ENCODE measurements at regions not wholly inside any gene's neighbourhood (a gene's known extent, or its start where the extent isn't known, plus 50 kb on each side); places are given as distances from the start of the nearest gene placed in this dataset.

GRCh38 chr14:61212546-61212945, 68.6 kb downstream of the TMEM30B start:
- TF ChIP-seq JUND (IDR thresholded peaks at IDR 0.05; ENCODE audit: low read depth) = no peak
- in situ Hi-C loops (cut with HindIII; ENCODE audit: low pct_unique_long_range_greater_than_20kb, low sequenced_read_pairs) = no loop called here
- no peak for DNase-seq (ENCODE audit: low read depth in 1 of 2, low spot score in 1 of 2)

GRCh38 chr14:61211476-61212255, 69.5 kb downstream of the TMEM30B start:
- no peak for DNase-seq (ENCODE audit: low read depth in 1 of 2, low spot score in 1 of 2)
- in situ Hi-C loops (cut with HindIII; ENCODE audit: low pct_unique_long_range_greater_than_20kb, low sequenced_read_pairs) = no loop called here
- no peak for TF ChIP-seq JUND (IDR thresholded peaks at IDR 0.05; ENCODE audit: low read depth)

- no peak for TF ChIP-seq JUND (IDR thresholded peaks at IDR 0.05; ENCODE audit: low read depth)
- in situ Hi-C loops (cut with HindIII; ENCODE audit: low pct_unique_long_range_greater_than_20kb, low sequenced_read_pairs) = no loop called here
- no peak for DNase-seq (ENCODE audit: low read depth in 1 of 2, low spot score in 1 of 2)
Measured at GRCh38 chr14:61203081-61203753, 77.9 kb downstream of the TMEM30B start.

GRCh38 chr14:61202124-61202523, 79.0 kb downstream of the TMEM30B start:
- in situ Hi-C loops (cut with HindIII; ENCODE audit: low pct_unique_long_range_greater_than_20kb, low sequenced_read_pairs) = no loop called here

GRCh38 chr14:61201171-61201570, 80.0 kb downstream of the TMEM30B start:
- no peak for TF ChIP-seq JUND (IDR thresholded peaks at IDR 0.05; ENCODE audit: low read depth)
- in situ Hi-C loops (cut with HindIII; ENCODE audit: low pct_unique_long_range_greater_than_20kb, low sequenced_read_pairs) = no loop called here
- DNase-seq (ENCODE audit: low read depth in 1 of 2, low spot score in 1 of 2) = no peak

More at GRCh38 chr14:61202124-61202523, 79.0 kb downstream of the TMEM30B start:
- no peak for DNase-seq (ENCODE audit: low read depth in 1 of 2, low spot score in 1 of 2)
- no peak for TF ChIP-seq JUND (IDR thresholded peaks at IDR 0.05; ENCODE audit: low read depth)

- in situ Hi-C loops (cut with HindIII; ENCODE audit: low pct_unique_long_range_greater_than_20kb, low sequenced_read_pairs) = no loop called here
- TF ChIP-seq JUND (IDR thresholded peaks at IDR 0.05; ENCODE audit: low read depth) = no peak
- no peak for DNase-seq (ENCODE audit: low read depth in 1 of 2, low spot score in 1 of 2)
Measured at GRCh38 chr14:61197416-61197815, 83.7 kb downstream of the TMEM30B start.

GRCh38 chr14:61196792-61197191, 84.3 kb downstream of the TMEM30B start:
- peak; percentile 33 to 62 for DNase-seq (ENCODE audit: low read depth in 1 of 2, low spot score in 1 of 2)
- no peak for TF ChIP-seq JUND (IDR thresholded peaks at IDR 0.05; ENCODE audit: low read depth)
- in situ Hi-C loops (cut with HindIII; ENCODE audit: low pct_unique_long_range_greater_than_20kb, low sequenced_read_pairs) = no loop called here

- peak in 1 of 2 experiments; percentile 35 for DNase-seq (ENCODE audit: low read depth in 1 of 2, low spot score in 1 of 2)
- no peak for TF ChIP-seq JUND (IDR thresholded peaks at IDR 0.05; ENCODE audit: low read depth)
- in situ Hi-C loops (cut with HindIII; ENCODE audit: low pct_unique_long_range_greater_than_20kb, low sequenced_read_pairs) = no loop called here
Measured at GRCh38 chr14:61196034-61196433, 85.1 kb downstream of the TMEM30B start.

- no peak for DNase-seq (ENCODE audit: low read depth in 1 of 2, low spot score in 1 of 2)
- in situ Hi-C loops (cut with HindIII; ENCODE audit: low pct_unique_long_range_greater_than_20kb, low sequenced_read_pairs) = no loop called here
Measured at GRCh38 chr14:61193476-61193875, 87.7 kb downstream of the TMEM30B start.

GRCh38 chr14:61192989-61193388, 88.1 kb downstream of the TMEM30B start:
- in situ Hi-C loops (cut with HindIII; ENCODE audit: low pct_unique_long_range_greater_than_20kb, low sequenced_read_pairs) = no loop called here
- no peak for DNase-seq (ENCODE audit: low read depth in 1 of 2, low spot score in 1 of 2)
- TF ChIP-seq JUND (IDR thresholded peaks at IDR 0.05; ENCODE audit: low read depth) = no peak

More at GRCh38 chr14:61193476-61193875, 87.7 kb downstream of the TMEM30B start:
- no peak for TF ChIP-seq JUND (IDR thresholded peaks at IDR 0.05; ENCODE audit: low read depth)

- TF ChIP-seq JUND (IDR thresholded peaks at IDR 0.05; ENCODE audit: low read depth) = no peak
- no peak for DNase-seq (ENCODE audit: low read depth in 1 of 2, low spot score in 1 of 2)
- in situ Hi-C loops (cut with HindIII; ENCODE audit: low pct_unique_long_range_greater_than_20kb, low sequenced_read_pairs) = no loop called here
Measured at GRCh38 chr14:61191733-61192132, 89.4 kb downstream of the TMEM30B start.

GRCh38 chr14:61190341-61190740, 90.8 kb downstream of the TMEM30B start:
- TF ChIP-seq JUND (IDR thresholded peaks at IDR 0.05; ENCODE audit: low read depth) = no peak
- DNase-seq (ENCODE audit: low read depth in 1 of 2, low spot score in 1 of 2) = no peak
- in situ Hi-C loops (cut with HindIII; ENCODE audit: low pct_unique_long_range_greater_than_20kb, low sequenced_read_pairs) = no loop called here
